GM18861 (cell line): ENCODE measurements at regions not wholly inside any gene's neighbourhood (a gene's known extent, or its start where the extent isn't known, plus 50 kb on each side); places are given as distances from the start of the nearest gene placed in this dataset.

Source experiments
- ATAC-seq: cut with Tn5 transposase; IDR thresholded peaks from one replicate; pipeline ENCODE4 v1.9.1; 2021; ENCODE audit not compliant: unreplicated experiment

GRCh38 chr2:237268004-237268708 lies 145.8 kb downstream of the COL6A3 start:
- ATAC-seq, result no peak

GRCh38 chr2:237269138-237269875 lies 144.7 kb downstream of the COL6A3 start:
- no peak for ATAC-seq

- no peak for ATAC-seq
Measured at GRCh38 chr2:237270520-237270919, 143.4 kb downstream of the COL6A3 start.

- no peak for ATAC-seq
Measured at GRCh38 chr2:237271698-237272652, 142.0 kb downstream of the COL6A3 start.
